ENCODE measurements at regions not wholly inside any gene's neighbourhood (a gene's known extent, or its start where the extent isn't known, plus 50 kb on each side); places are given as distances from the start of the nearest gene placed in this dataset.

DNA sequence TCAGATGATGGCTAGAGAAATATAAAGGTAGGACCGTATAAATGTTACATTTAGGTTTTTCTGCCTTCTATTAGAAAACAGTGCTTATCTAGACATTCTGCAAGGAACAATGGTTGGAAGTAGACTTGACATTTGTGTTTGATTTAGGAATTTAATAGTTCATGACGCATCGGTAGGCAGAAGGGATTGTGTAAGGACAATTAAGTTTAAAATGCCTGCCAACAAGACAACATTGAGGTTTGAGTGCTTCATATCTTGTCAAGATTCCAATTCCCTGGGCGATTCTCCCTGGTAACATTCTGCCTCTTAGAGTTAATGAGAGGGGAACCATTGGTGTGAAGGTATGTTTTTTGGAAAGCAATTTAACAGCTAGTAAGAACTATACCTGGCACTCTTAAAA is 186.8 kb upstream of the RBM19 start:
- no peak for TF ChIP-seq POLR2AphosphoS5 (IDR thresholded peaks at IDR 0.05; ENCODE audit: low read depth, low read length)
- TF ChIP-seq TAF1 (IDR thresholded peaks at IDR 0.05; ENCODE audit: borderline replicate concordance, insufficient read depth, low read length) = no peak
